ENCODE measurements at regions not wholly inside any gene's neighbourhood (a gene's known extent, or its start where the extent isn't known, plus 50 kb on each side); places are given as distances from the start of the nearest gene placed in this dataset.

DNA sequence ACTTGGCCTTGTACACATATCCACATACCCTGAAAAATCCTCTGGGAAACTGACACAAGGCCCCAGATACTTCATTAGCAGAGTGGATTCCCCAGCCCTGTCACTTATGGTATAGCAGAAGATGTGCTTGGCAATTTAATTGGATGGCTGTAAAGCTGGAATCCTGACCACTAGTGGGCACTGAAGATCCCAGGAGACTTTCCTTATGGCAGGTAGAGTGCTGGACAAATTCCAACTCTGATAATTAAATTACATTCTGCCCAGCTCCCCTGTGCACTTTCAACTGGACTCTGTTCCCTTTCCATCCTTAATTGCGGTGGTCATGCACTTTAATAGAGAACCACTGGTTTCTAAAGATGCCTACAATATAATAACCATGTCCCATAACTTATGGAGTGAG, 119.8 kb downstream of the DCK start:
- TF ChIP-seq, protein P1, sequence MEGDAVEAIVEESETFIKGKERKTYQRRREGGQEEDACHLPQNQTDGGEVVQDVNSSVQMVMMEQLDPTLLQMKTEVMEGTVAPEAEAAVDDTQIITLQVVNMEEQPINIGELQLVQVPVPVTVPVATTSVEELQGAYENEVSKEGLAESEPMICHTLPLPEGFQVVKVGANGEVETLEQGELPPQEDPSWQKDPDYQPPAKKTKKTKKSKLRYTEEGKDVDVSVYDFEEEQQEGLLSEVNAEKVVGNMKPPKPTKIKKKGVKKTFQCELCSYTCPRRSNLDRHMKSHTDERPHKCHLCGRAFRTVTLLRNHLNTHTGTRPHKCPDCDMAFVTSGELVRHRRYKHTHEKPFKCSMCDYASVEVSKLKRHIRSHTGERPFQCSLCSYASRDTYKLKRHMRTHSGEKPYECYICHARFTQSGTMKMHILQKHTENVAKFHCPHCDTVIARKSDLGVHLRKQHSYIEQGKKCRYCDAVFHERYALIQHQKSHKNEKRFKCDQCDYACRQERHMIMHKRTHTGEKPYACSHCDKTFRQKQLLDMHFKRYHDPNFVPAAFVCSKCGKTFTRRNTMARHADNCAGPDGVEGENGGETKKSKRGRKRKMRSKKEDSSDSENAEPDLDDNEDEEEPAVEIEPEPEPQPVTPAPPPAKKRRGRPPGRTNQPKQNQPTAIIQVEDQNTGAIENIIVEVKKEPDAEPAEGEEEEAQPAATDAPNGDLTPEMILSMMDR (IDR thresholded peaks at IDR 0.05; ENCODE audit: control insufficient read depth, extremely low read depth, insufficient read depth), result peak; percentile 31; the same call in 1 of the 2 replicates
- no peak for DNase-seq (ENCODE audit: low read depth)
- H3K4me3 ChIP-seq (ENCODE audit: low read depth, low read length), result no peak overlapping the region

DNA sequence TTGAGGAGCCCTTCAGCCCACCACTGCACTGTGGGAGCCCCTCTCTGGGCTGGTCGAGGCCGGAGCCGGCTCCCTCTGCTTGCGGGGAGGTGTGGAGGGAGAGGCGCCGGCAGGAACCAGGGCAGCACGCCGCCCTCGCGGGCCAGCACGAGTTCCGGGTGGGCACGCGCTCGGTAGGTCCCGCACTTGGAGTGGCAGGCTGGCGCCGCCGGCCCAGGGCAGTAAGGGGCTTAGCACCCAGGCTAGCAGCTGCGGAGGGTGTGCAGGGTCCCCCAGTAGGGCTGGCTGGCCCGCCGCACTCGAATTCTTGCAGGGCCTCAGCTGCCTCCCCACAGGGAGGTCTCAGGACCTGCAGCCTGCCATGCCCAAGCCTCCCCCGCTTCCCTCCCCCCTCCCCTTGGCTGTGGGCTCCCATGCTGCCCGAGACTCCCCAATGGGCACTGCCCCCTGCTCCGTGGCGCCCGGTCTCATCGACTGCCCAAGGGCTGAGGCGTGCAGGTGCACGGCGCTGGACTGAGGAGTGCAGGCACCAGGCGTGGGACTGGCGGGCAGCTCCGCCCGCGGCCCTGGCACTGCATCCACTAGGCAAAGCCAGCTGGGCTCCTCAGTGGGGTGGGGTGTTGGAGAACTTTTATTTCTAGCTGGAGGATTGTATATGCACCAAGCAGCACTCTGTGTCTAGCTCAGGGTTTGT, 127.5 kb downstream of the DCK start:
- H3K4me3 ChIP-seq (ENCODE audit: low read depth, low read length), result no peak overlapping the region
- no peak for DNase-seq (ENCODE audit: low read depth)
- TF ChIP-seq, protein P1 (IDR thresholded peaks at IDR 0.05; ENCODE audit: control insufficient read depth, extremely low read depth, insufficient read depth), result no peak

DNA sequence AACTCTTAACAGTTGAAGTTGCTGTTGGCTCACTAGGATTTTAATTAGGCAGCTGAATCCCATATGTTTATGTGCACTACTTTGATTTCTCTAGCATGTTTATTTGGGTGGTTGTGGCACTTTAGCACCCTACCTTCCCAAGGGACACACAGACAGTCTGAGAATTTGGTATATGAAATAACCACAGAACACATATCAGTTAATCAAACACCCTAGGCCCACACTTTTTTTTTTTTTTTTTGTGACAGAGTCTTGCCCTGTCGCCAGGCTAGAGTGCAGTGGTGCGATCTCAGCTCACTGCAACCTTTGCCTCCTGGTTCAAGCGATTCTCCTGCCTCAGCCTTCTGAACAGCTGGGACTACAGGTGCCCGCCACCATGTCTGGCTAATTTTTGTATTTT, 130.5 kb downstream of the DCK start:
- no peak overlapping the region for H3K4me3 ChIP-seq (ENCODE audit: low read depth, low read length)
- TF ChIP-seq, protein P1 (IDR thresholded peaks at IDR 0.05; ENCODE audit: control insufficient read depth, extremely low read depth, insufficient read depth), result no peak
- DNase-seq (ENCODE audit: low read depth), result no peak

DNA sequence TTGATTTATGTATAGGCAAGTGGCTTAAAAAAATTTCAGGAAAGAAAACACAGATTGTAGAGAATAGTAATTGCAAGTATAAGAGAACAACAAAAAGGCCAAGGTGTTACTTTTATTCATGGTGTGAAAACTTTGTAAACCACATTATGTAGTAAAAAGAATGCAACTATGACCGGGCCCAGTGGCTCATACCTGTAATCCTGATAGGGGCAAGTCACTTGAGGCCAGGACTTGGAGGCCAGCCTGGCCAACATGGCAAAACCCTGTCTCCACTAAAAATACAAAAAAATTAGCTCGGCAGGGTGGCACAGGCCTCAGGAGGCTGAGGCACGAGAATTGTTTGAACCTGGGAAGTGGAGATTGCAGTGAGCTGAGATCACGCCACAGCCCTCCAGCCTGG, 131.7 kb downstream of the DCK start:
- no peak overlapping the region for H3K4me3 ChIP-seq (ENCODE audit: low read depth, low read length)
- TF ChIP-seq, protein P1 (IDR thresholded peaks at IDR 0.05; ENCODE audit: control insufficient read depth, extremely low read depth, insufficient read depth), result no peak
- DNase-seq (ENCODE audit: low read depth), result no peak

DNA sequence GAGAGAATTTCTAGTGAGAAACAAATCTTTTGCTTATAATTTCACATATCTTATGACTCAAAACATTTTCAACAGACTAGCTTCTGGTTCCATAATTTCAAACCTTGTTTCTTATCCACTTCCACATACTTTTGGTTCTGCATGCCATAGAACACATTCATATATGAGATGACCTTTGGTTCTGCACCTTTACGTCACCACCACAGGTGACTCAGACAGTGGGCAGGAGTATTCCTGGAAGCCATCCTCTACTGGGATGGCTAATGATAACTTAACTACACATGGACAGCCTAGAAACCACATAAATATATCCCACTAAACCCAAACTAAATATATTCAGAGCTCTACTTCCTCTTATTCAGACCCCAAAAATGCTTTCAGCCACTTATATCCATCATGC, 133.3 kb downstream of the DCK start:
- TF ChIP-seq, protein P1 (IDR thresholded peaks at IDR 0.05; ENCODE audit: control insufficient read depth, extremely low read depth, insufficient read depth), result no peak
- no peak overlapping the region for H3K4me3 ChIP-seq (ENCODE audit: low read depth, low read length)
- DNase-seq (ENCODE audit: low read depth), result no peak

DNA sequence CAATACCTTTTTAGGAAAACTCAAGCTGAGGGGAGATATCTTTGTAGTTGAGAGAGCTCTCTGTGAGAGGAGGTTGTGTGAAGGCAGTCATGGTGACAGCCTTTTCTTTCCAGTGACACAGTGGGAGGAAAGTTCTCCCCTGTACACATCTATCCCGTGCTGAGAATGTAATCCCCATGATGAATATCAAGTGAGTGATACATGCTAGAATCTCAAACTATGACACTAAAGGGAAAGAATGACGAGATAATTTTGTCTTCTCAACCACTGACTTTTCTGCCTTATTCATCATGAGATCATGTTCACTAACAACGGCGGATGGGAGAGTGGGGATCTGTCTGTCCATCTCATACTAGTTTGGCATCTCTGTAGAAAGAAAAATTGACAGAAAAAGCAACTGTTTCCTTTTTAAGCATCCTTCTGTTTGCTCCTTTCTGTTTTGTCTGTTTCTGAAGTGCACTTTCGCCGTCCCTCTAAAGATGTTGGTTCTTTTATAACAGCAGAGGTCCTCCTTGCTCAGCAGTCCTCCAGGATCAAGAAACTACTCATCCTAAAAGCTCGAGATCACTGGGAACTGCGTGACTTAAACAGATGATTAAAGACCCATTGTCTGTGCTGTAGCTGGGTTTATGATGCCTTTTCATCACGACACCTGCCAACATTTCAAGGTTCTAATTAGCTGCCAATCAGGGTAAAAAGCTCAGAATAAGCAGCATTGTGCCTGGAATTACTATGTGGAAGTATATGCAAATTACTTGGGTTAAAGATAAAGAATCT, 137.6 kb downstream of the DCK start:
- H3K4me3 ChIP-seq (ENCODE audit: low read depth, low read length), result no peak overlapping the region
- DNase-seq (ENCODE audit: low read depth), result no peak
- TF ChIP-seq, protein P1 (IDR thresholded peaks at IDR 0.05; ENCODE audit: control insufficient read depth, extremely low read depth, insufficient read depth), result peak; percentile 36
